GM12878 (cell line): ENCODE measurements at regions not wholly inside any gene's neighbourhood (a gene's known extent, or its start where the extent isn't known, plus 50 kb on each side); places are given as distances from the start of the nearest gene placed in this dataset.

Source experiments
- CBX3 ChIP-seq: fragments of 200-600 bp; sonication (generic); IDR thresholded peaks from 2 replicates; pipeline ENCODE4 v1.6.1; 2016; ENCODE audit warnings: low read depth, borderline replicate concordance
- HDAC6 ChIP-seq: fragments of 200-600 bp; sonication (generic); IDR thresholded peaks from one replicate; pipeline ENCODE4 v1.8.0; 2017; ENCODE audit warnings: antibody characterized with exemption; ENCODE audit not compliant: unreplicated experiment
- PBX3 ChIP-seq: IDR thresholded peaks from 2 replicates; pipeline ENCODE4 v1.6.1; 2011; ENCODE audit warnings: mild to moderate bottlenecking, low read depth, low read length, moderate library complexity; ENCODE audit not compliant: insufficient replicate concordance
- RBBP5 ChIP-seq: fragments of 200-600 bp; sonication (generic); conservative IDR thresholded peaks from 2 replicates; pipeline ENCODE4 v1.6.1; 2016
- SMARCA5 ChIP-seq: fragments of 450-650 bp; IDR thresholded peaks from 2 replicates; pipeline ENCODE4 v1.6.1; 2017; ENCODE audit warnings: mild to moderate bottlenecking
- SREBF1 ChIP-seq: IDR thresholded peaks from 2 replicates; pipeline ENCODE4 v1.6.1; 2012; ENCODE audit warnings: mild to moderate bottlenecking, low read length
- SRF ChIP-seq, 2 experiments: IDR thresholded peaks; 2 replicates each; pipeline ENCODE4 v1.6.1; 2011; ENCODE audit warnings: low read depth in 2 of 2, low read length in 2 of 2, mild to moderate bottlenecking in 1 of 2, moderate library complexity in 1 of 2
- TAF1 ChIP-seq: IDR thresholded peaks from 2 replicates; pipeline ENCODE4 v1.6.1; 2011; ENCODE audit warnings: mild to moderate bottlenecking, low read depth, low read length, borderline replicate concordance
- TCF7 ChIP-seq: IDR thresholded peaks from 2 replicates; pipeline ENCODE4 v1.6.1; 2014; ENCODE audit warnings: antibody characterized with exemption, borderline replicate concordance
- TF ChIP-seq, protein P1 (sequence below), 3 experiments: IDR thresholded peaks in 2 of 3; conservative IDR thresholded peaks in 1 of 3; 2 replicates each; pipeline ENCODE4 v1.5.1; 2011; ENCODE audit warnings: low read depth in 3 of 3, low read length in 3 of 3, mild to moderate bottlenecking in 3 of 3, control low read depth in 2 of 3, moderate library complexity in 2 of 3, inconsistent platforms in 1 of 3, mixed read lengths in 1 of 3; ENCODE audit not compliant: control insufficient read depth in 2 of 3, insufficient read depth in 1 of 3; ENCODE audit errors: extremely low read depth in 1 of 3

- TF ChIP-seq SMARCA5 (no peak), HDAC6 (no peak), SRF (IDR thresholded peaks at IDR 0.05; ENCODE audit: low read depth in 2 of 2, low read length in 2 of 2) (no peak), TCF7 (no peak), SREBF1 (no peak), RBBP5 (no peak), CBX3 (no peak), TAF1 (no peak), PBX3 (no peak)
- TF ChIP-seq, protein P1, sequence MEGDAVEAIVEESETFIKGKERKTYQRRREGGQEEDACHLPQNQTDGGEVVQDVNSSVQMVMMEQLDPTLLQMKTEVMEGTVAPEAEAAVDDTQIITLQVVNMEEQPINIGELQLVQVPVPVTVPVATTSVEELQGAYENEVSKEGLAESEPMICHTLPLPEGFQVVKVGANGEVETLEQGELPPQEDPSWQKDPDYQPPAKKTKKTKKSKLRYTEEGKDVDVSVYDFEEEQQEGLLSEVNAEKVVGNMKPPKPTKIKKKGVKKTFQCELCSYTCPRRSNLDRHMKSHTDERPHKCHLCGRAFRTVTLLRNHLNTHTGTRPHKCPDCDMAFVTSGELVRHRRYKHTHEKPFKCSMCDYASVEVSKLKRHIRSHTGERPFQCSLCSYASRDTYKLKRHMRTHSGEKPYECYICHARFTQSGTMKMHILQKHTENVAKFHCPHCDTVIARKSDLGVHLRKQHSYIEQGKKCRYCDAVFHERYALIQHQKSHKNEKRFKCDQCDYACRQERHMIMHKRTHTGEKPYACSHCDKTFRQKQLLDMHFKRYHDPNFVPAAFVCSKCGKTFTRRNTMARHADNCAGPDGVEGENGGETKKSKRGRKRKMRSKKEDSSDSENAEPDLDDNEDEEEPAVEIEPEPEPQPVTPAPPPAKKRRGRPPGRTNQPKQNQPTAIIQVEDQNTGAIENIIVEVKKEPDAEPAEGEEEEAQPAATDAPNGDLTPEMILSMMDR (IDR thresholded peaks at IDR 0.05 in 2 of 3, conservative IDR thresholded peaks at IDR 0.05 in 1 of 3; ENCODE audit: control insufficient read depth in 2 of 3, extremely low read depth in 1 of 3, insufficient read depth in 1 of 3, low read depth in 3 of 3, low read length in 3 of 3): no peak
These were observed 361.7 kb downstream of the SNAPC1 start for GRCh38 chr14:62123961-62124360.
